Esophagus squamous epithelium (tissue), 4 donors: ENCODE measurements at regions not wholly inside any gene's neighbourhood (a gene's known extent, or its start where the extent isn't known, plus 50 kb on each side); places are given as distances from the start of the nearest gene placed in this dataset.

ENCODE experiments used
- CTCF ChIP-seq, 6 experiments: fragments of 450-650 bp in 4 of 6; fragments of 200-600 bp in 2 of 6; sonication (generic) in 2 of 6; IDR thresholded peaks; one replicate each; pipeline ENCODE4 v1.5.1; 2016 to 2019; ENCODE audit warnings: antibody characterized with exemption in 6 of 6, mild to moderate bottlenecking in 4 of 6, moderate library complexity in 4 of 6
- POLR2A ChIP-seq, 4 donors: fragments of 450-650 bp; IDR thresholded peaks; one replicate each; pipeline ENCODE4 v1.6.1; 2017; ENCODE audit warnings: antibody characterized with exemption in 4 of 4, mild to moderate bottlenecking in 4 of 4, moderate library complexity in 3 of 4

GRCh38 chr1:4601941-4602340 is 52.5 kb upstream of the AJAP1 start:
- TF ChIP-seq CTCF (IDR thresholded peaks at IDR 0.05) (no peak), POLR2A (IDR thresholded peaks at IDR 0.05) (no peak)
